NB4 (cell line): ENCODE measurements at regions not wholly inside any gene's neighbourhood (a gene's known extent, or its start where the extent isn't known, plus 50 kb on each side); places are given as distances from the start of the nearest gene placed in this dataset.

Source experiments
- DNase-seq: peaks from one replicate; pipeline ENCODE4 v3.0.0; 2010; ENCODE audit warnings: low read depth
- H3K4me3 ChIP-seq: one replicate; pipeline ENCODE4 v1.5.1; 2011; ENCODE audit warnings: mild to moderate bottlenecking, low read depth, low read length, moderate library complexity
- CTCF ChIP-seq: IDR thresholded peaks from one replicate; pipeline ENCODE4 v1.5.1; 2012; ENCODE audit warnings: low read depth, low read length
- MAX ChIP-seq: IDR thresholded peaks from 2 replicates; pipeline ENCODE4 v1.6.1; 2011; ENCODE audit warnings: low read depth, low read length
- MYC ChIP-seq: IDR thresholded peaks from 2 replicates; pipeline ENCODE4 v1.6.1; 2011; ENCODE audit warnings: low read depth, low read length
- POLR2A ChIP-seq: IDR thresholded peaks from 2 replicates; pipeline ENCODE4 v1.6.1; 2011; ENCODE audit warnings: mild to moderate bottlenecking; ENCODE audit not compliant: insufficient read length; ENCODE audit errors: extremely low read depth

DNA sequence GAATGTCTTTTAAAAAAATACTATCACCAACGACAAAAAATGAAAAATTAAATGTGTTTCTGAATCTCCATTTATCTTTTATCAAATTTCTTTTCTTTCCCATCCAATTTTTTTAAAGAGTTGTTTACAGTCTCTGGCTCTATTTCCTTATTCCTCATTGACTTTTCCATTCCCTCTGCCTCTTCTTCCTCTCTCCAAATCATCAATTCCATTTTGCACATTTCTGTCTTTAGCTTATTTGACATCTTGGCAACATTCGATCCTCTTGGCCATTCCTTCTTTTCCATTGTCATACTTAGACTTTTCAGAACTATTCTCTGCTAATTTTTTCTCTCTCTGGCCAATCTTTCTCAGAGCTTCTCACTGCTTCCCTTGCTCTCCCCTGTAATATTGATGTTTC is 497.6 kb downstream of the PLPP3 start:
- no peak overlapping the region for H3K4me3 ChIP-seq
- no peak for DNase-seq
- TF ChIP-seq CTCF (no peak), POLR2A (no peak), MYC (no peak), MAX (no peak)

GRCh38 chr1:56081173-56081572 is 498.2 kb downstream of the PLPP3 start:
- no peak for DNase-seq
- no peak for TF ChIP-seq MYC
- TF ChIP-seq MAX: no peak
- no peak for TF ChIP-seq POLR2A
- TF ChIP-seq CTCF: no peak
- no peak overlapping the region for H3K4me3 ChIP-seq

DNA sequence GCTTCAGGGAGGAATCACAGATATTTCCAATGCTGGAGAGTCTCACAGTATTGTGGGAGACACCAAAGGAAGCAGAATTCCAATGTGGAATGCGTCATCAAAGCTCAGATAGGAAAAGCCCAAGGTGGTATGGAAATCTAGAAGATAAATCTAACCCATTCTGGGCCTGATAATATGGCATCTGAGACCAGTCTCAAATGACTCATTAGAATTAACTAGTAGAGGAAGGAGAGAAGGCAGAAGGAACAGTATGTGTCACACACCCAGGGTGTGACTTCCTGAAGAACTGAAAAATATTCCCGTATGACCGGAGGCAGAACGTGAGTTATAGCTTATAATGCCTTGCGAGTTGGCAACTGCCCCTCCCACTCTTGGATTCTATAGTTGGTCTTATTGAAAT is 499.2 kb downstream of the PLPP3 start:
- TF ChIP-seq MYC (no peak), MAX (no peak), CTCF (no peak), POLR2A (no peak)
- DNase-seq: no peak
- H3K4me3 ChIP-seq: no peak overlapping the region

DNA sequence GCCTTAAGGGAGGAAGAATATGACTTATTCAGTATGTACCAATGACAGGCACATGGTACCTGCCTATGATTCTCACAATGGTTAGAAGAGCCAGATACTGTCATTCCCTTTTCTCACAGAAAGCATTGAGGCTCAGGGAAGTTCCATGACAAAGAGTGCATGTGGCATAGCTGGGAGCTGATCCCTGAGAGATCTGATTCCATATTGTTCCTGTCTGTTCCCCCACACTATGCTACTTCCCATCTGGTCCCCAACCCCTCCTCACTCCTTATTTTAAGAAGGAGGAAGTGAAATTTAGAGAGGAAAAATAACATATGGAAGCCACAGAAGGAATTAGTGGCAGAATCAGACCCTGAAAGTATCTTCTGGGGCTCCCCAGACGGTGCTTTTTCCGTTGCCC is 500.0 kb downstream of the PLPP3 start:
- H3K4me3 ChIP-seq: no peak overlapping the region
- DNase-seq: no peak
- no peak for TF ChIP-seq MAX
- no peak for TF ChIP-seq POLR2A
- TF ChIP-seq CTCF: no peak
- no peak for TF ChIP-seq MYC

DNA sequence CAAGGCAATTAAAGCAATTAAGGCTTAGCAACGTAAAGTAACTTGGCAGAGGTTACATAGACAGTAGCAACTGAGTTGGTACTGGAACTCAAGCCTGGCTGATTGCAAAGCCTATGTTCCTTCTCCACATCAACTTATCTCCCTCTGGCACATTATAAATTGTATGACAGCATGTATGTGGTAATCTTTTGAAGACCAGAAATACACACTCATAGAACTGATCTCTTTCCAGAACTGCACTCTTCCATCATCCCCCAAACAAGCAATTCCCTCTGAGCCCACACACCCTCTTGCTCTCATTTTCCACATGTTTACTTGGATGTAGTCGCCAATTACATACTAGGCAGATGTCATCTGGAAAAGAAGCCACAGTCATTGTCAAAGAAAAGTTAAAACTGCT is 502.2 kb downstream of the PLPP3 start:
- H3K4me3 ChIP-seq: no peak overlapping the region
- TF ChIP-seq POLR2A: no peak
- TF ChIP-seq CTCF: no peak
- no peak for TF ChIP-seq MYC
- TF ChIP-seq MAX: no peak
- DNase-seq: no peak

- no peak for TF ChIP-seq MAX
- TF ChIP-seq MYC: no peak
- no peak for TF ChIP-seq POLR2A
- no peak for TF ChIP-seq CTCF
- H3K4me3 ChIP-seq: no peak overlapping the region
- DNase-seq: no peak
Observed at GRCh38 chr1:56074007-56074651, 505.2 kb downstream of the PLPP3 start.
